HL-60 (cell line): ENCODE measurements at regions not wholly inside any gene's neighbourhood (a gene's known extent, or its start where the extent isn't known, plus 50 kb on each side); places are given as distances from the start of the nearest gene placed in this dataset.

ENCODE experiments used
- DNase-seq, 2 experiments: peaks; one replicate each; pipeline ENCODE4 v3.0.0-alpha.2; 2010 to 2020; ENCODE audit warnings: low read depth in 1 of 2, low spot score in 1 of 2
- H3K27ac ChIP-seq: fragments of 250-450 bp; sonication (Bioruptor Pico); replicated peaks from 2 replicates; pipeline ENCODE4 v1.5.1; 2020; ENCODE audit warnings: mild to moderate bottlenecking, moderate library complexity
- H3K27me3 ChIP-seq: fragments of 250-450 bp; sonication (Bioruptor Pico); 2 replicates; pipeline ENCODE4 v1.5.1; 2021; ENCODE audit warnings: mild to moderate bottlenecking, moderate library complexity; ENCODE audit not compliant: insufficient read depth, poor library complexity, severe bottlenecking
- H3K4me3 ChIP-seq: replicated peaks from 2 replicates; pipeline ENCODE4 v1.5.1; 2011; ENCODE audit warnings: mild to moderate bottlenecking, control low read depth, low read length; ENCODE audit not compliant: insufficient read depth
- GABPA ChIP-seq: IDR thresholded peaks from 2 replicates; pipeline ENCODE4 v1.6.1; 2012; ENCODE audit warnings: low read depth
- POLR2AphosphoS5 ChIP-seq: IDR thresholded peaks from 2 replicates; pipeline ENCODE4 v1.6.1; 2012; ENCODE audit warnings: low read depth
- SPI1 ChIP-seq: IDR thresholded peaks from 2 replicates; pipeline ENCODE4 v1.6.1; 2012; ENCODE audit warnings: low read depth, mild to moderate bottlenecking, borderline replicate concordance
- TF ChIP-seq, protein P1 (sequence below): IDR thresholded peaks from 2 replicates; pipeline ENCODE4 v1.6.1; 2012; ENCODE audit warnings: low read depth; ENCODE audit not compliant: insufficient replicate concordance
- TF ChIP-seq, protein P2 (sequence below): IDR thresholded peaks from one replicate; pipeline ENCODE4 v1.5.1; 2011; ENCODE audit warnings: low read length, control low read depth, inconsistent platforms; ENCODE audit not compliant: insufficient read depth

DNA sequence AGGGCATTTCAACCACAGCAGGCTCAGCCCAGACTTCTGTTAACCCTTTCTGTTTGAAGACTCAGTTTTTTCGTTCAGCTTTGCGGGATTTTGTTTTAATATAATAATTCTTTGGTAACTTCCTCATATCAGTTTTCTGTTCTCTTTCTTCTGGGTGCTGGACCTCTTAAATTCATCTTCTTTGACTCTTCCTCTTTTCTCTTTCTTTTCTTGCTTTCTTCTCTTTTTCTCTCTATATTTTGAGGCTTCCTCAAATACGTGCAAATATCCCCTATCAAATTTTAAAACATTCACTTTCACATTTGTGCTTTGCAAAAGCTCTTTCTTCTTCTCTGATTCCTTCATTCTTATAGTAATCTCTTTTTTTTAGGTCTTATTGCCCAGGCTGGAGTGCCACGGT lies 136.3 kb downstream of the HS3ST3B1 start:
- Histone ChIP-seq H3K4me3 (no peak overlapping the region), H3K27ac (no peak overlapping the region), H3K27me3 (no peaks in the 10 kb centered on the region)
- DNase-seq: no peak
- TF ChIP-seq GABPA (no peak), POLR2AphosphoS5 (no peak), SPI1 (no peak)
- TF ChIP-seq, protein P1, sequence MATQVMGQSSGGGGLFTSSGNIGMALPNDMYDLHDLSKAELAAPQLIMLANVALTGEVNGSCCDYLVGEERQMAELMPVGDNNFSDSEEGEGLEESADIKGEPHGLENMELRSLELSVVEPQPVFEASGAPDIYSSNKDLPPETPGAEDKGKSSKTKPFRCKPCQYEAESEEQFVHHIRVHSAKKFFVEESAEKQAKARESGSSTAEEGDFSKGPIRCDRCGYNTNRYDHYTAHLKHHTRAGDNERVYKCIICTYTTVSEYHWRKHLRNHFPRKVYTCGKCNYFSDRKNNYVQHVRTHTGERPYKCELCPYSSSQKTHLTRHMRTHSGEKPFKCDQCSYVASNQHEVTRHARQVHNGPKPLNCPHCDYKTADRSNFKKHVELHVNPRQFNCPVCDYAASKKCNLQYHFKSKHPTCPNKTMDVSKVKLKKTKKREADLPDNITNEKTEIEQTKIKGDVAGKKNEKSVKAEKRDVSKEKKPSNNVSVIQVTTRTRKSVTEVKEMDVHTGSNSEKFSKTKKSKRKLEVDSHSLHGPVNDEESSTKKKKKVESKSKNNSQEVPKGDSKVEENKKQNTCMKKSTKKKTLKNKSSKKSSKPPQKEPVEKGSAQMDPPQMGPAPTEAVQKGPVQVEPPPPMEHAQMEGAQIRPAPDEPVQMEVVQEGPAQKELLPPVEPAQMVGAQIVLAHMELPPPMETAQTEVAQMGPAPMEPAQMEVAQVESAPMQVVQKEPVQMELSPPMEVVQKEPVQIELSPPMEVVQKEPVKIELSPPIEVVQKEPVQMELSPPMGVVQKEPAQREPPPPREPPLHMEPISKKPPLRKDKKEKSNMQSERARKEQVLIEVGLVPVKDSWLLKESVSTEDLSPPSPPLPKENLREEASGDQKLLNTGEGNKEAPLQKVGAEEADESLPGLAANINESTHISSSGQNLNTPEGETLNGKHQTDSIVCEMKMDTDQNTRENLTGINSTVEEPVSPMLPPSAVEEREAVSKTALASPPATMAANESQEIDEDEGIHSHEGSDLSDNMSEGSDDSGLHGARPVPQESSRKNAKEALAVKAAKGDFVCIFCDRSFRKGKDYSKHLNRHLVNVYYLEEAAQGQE: no peak
- TF ChIP-seq, protein P2, sequence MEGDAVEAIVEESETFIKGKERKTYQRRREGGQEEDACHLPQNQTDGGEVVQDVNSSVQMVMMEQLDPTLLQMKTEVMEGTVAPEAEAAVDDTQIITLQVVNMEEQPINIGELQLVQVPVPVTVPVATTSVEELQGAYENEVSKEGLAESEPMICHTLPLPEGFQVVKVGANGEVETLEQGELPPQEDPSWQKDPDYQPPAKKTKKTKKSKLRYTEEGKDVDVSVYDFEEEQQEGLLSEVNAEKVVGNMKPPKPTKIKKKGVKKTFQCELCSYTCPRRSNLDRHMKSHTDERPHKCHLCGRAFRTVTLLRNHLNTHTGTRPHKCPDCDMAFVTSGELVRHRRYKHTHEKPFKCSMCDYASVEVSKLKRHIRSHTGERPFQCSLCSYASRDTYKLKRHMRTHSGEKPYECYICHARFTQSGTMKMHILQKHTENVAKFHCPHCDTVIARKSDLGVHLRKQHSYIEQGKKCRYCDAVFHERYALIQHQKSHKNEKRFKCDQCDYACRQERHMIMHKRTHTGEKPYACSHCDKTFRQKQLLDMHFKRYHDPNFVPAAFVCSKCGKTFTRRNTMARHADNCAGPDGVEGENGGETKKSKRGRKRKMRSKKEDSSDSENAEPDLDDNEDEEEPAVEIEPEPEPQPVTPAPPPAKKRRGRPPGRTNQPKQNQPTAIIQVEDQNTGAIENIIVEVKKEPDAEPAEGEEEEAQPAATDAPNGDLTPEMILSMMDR: no peak

DNA sequence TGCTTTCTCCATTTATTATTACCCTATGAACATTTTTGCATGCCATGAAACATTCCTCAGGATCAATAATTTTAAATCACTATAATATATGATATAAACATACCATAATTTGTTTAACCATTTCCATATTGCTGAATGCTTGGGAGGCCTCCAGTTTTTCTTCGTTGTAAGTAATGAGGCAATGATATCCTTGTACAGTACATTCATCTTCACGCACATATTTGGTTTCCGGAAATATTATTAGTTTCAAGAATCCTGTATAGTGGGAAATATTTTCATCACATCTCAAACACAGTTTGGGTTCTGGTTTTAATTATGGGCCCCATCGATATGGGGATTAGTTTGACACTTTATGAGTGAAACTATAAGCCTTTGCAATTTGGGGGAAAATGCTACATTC lies 135.4 kb downstream of the HS3ST3B1 start:
- Histone ChIP-seq H3K4me3 (no peak overlapping the region), H3K27ac (no peak overlapping the region), H3K27me3 (no peaks in the 10 kb centered on the region)
- TF ChIP-seq, protein P1: no peak
- TF ChIP-seq SPI1: no peak
- TF ChIP-seq, protein P2: no peak
- no peak for TF ChIP-seq GABPA
- no peak for TF ChIP-seq POLR2AphosphoS5
- DNase-seq: no peak

DNA sequence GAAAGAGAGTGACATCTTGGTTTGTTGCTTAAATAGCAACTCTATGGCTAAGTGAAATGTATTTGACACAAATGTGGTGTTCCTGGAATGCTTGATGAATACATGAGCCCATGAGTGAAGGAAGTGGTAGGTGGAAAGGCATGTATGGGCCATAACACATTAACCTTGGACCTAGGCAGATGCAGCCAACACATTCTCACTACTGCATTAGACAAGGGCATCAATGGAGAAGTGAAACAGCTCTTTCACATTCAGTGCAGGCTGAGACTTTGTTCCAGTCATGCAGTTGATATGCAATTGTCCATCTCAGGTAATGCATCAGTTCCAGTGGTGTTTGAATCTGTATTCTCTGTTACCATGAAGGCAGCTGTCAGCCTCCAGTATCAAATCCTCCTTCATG lies 133.6 kb downstream of the HS3ST3B1 start:
- DNase-seq: no peak
- TF ChIP-seq SPI1 (no peak), GABPA (no peak), POLR2AphosphoS5 (no peak)
- TF ChIP-seq, protein P1: no peak
- TF ChIP-seq, protein P2: no peak
- Histone ChIP-seq H3K4me3 (no peak overlapping the region), H3K27ac (no peak overlapping the region), H3K27me3 (no peaks in the 10 kb centered on the region)
